ENCODE measurements at regions not wholly inside any gene's neighbourhood (a gene's known extent, or its start where the extent isn't known, plus 50 kb on each side); places are given as distances from the start of the nearest gene placed in this dataset.

GRCh38 chr22:48742556-48743343 is 1084.9 kb downstream of the BRD1 start:
- no TSS peak for BruUV-seq (replicated peaks)
- Histone ChIP-seq H3K9me3 (ENCODE audit: low read length) (no peaks in the 10 kb centered on the region), H3K79me2 (ENCODE audit: insufficient read depth, low read length) (peaks cover 3% of the 10 kb centered on the region), H3K4me1 (ENCODE audit: insufficient read depth, low read length) (no peaks in the 10 kb centered on the region), H4K20me1 (ENCODE audit: insufficient read depth, low read length) (peaks cover 29% of the 10 kb centered on the region; the same call in 1 of the 2 replicates), H3K4me2 (ENCODE audit: low read depth, low read length) (no peak overlapping the region), H3K36me3 (replicated peaks in 1 of 2; ENCODE audit: control insufficient read depth in 1 of 2, insufficient read depth in 2 of 2, low read length in 2 of 2) (peaks cover 6 to 15% of the 10 kb centered on the region in 2 experiments; a peak in 4 of 5 replicates), H3K27me3 (ENCODE audit: control insufficient read depth in 1 of 2, insufficient read depth in 2 of 2, low read length in 2 of 2) (no peaks in the 10 kb centered on the region), H3K9ac (ENCODE audit: insufficient read depth, low read depth, low read length) (no peak overlapping the region), H3K27ac (ENCODE audit: extremely low read length, insufficient read depth, low read length) (no peak overlapping the region), H2AFZ (ENCODE audit: low read length) (no peak overlapping the region), H3K4me3 (replicated peaks in 1 of 3; ENCODE audit: insufficient read depth in 1 of 3, low read depth in 2 of 3, low read length in 3 of 3) (no peak overlapping the region)
- WGBS (ENCODE audit: low lambda C conversion rate) = 95% methylated on average over 19 of the region's 39 CpGs
- no peak for FAIRE-seq
- DNase-seq (ENCODE audit: low spot score) = no peak
- CTCF ChIA-PET (ENCODE audit: low intra/inter-chr PET ratio, low total read pairs) = no interaction called here
- POLR2A ChIA-PET = no interaction called here
- intact Hi-C loops (cut with micrococcal nuclease; ENCODE audit: unreplicated experiment) (no loop called here), in situ Hi-C loops (cut with HindIII; ENCODE audit: extremely low pct_ligation_motif_present, low pct_unique_long_range_greater_than_20kb) (no loop called here)
- no peak for ATAC-seq
- TF ChIP-seq ZNF263 (CRISPR knock-in tag; IDR thresholded peaks at IDR 0.05) (peak; percentile 22; the same call in 1 of the 2 replicates), KLF12 (CRISPR knock-in tag; IDR thresholded peaks at IDR 0.05; ENCODE audit: borderline replicate concordance) (no peak), ZBTB46 (CRISPR knock-in tag; IDR thresholded peaks at IDR 0.05; ENCODE audit: borderline replicate concordance) (no peak), FIP1L1 (IDR thresholded peaks at IDR 0.05; ENCODE audit: borderline replicate concordance, insufficient read depth, low read depth, low read length) (no peak), ZNF407 (CRISPR knock-in tag; IDR thresholded peaks at IDR 0.05; ENCODE audit: not compliant biosample characterization) (no peak), AGO2 (optimal IDR thresholded peaks at IDR 0.05; ENCODE audit: low read depth, low read length) (peak; percentile 10), MLLT10 (CRISPR knock-in tag; IDR thresholded peaks at IDR 0.05) (no peak), THAP8 (CRISPR knock-in tag; IDR thresholded peaks at IDR 0.05; ENCODE audit: borderline replicate concordance) (no peak), RELA (CRISPR knock-in tag; IDR thresholded peaks at IDR 0.05) (no peak), DR1 (CRISPR knock-in tag; IDR thresholded peaks at IDR 0.05) (no peak), SKI (IDR thresholded peaks at IDR 0.05; ENCODE audit: partially characterized antibody) (no peak), ZNF234 (CRISPR knock-in tag; conservative IDR thresholded peaks at IDR 0.05) (no peak), LBX2 (CRISPR knock-in tag; IDR thresholded peaks at IDR 0.05; ENCODE audit: borderline replicate concordance) (no peak)

All from HepG2 (cell line).